ENCODE measurements at regions not wholly inside any gene's neighbourhood (a gene's known extent, or its start where the extent isn't known, plus 50 kb on each side); places are given as distances from the start of the nearest gene placed in this dataset.
"Not testable (repeated sequence)": the region's sequence is repeated elsewhere in the genome, so short reads cannot be mapped to it uniquely, and the experiment has no call there.

GRCh38 chrX:127457161-127457560, 595.0 kb downstream of the ACTRT1 start:
- DNase-seq (ENCODE audit: low spot score): no peak

GRCh38 chrX:127439676-127440075, 612.5 kb downstream of the ACTRT1 start:
- no peak for DNase-seq (ENCODE audit: low spot score)

GRCh38 chrX:127405946-127406345, 586.4 kb downstream of the PRR32 start:
- no peak for DNase-seq (ENCODE audit: low spot score)

- no peak for DNase-seq (ENCODE audit: low spot score)
Measured at GRCh38 chrX:127404161-127404560, 584.6 kb downstream of the PRR32 start.

- not testable (repeated sequence) for DNase-seq (ENCODE audit: low spot score)
Measured at GRCh38 chrX:127400231-127400630, 580.7 kb downstream of the PRR32 start.

- DNase-seq (ENCODE audit: low spot score): no peak
Measured at GRCh38 chrX:127390316-127390715, 570.8 kb downstream of the PRR32 start.

GRCh38 chrX:127389900-127390299, 570.4 kb downstream of the PRR32 start:
- no peak for DNase-seq (ENCODE audit: low spot score)
